Upper lobe of left lung (tissue), 4 donors: ENCODE measurements at regions not wholly inside any gene's neighbourhood (a gene's known extent, or its start where the extent isn't known, plus 50 kb on each side); places are given as distances from the start of the nearest gene placed in this dataset.

Experiments
- CTCF ChIP-seq, 6 experiments: fragments of 450-650 bp in 4 of 6; fragments of 200-600 bp in 2 of 6; sonication (generic) in 2 of 6; IDR thresholded peaks; one replicate each; pipeline ENCODE4 v1.5.1; 2016 to 2019; ENCODE audit warnings: antibody characterized with exemption in 6 of 6
- POLR2AphosphoS5 ChIP-seq, 2 donors: sonication (generic); formaldehyde crosslinking; IDR thresholded peaks; one replicate each; pipeline ENCODE4 v1.5.1; 2017; ENCODE audit warnings: antibody characterized with exemption in 2 of 2

DNA sequence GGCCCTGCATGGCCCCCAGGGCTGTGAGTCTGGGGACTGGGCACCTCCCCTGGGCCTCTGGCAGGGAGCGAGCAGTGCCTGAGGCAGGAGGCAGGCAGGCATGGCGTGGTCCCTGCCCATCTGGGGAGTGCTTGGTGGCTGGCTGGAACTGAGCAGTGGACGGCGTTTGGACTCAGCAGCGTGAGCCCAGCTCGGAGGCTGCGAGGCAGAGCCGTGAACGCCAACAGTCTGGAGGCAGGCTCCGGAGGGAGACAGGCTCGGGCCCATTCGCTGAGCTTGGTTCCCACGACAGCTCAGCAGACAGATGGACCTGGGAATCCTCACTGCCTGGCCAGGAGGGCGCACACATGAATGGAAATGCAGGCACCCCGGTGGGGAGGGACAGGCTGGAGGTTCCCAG is 160.7 kb upstream of the POU3F1 start:
- TF ChIP-seq CTCF (IDR thresholded peaks at IDR 0.05), result no peak
- no peak for TF ChIP-seq POLR2AphosphoS5 (IDR thresholded peaks at IDR 0.05)
